A673 (cell line): ENCODE measurements at regions not wholly inside any gene's neighbourhood (a gene's known extent, or its start where the extent isn't known, plus 50 kb on each side); places are given as distances from the start of the nearest gene placed in this dataset.

Experiments used
- CTCF ChIP-seq: fragments of 300-800, 200-600 bp; sonication (generic); conservative IDR thresholded peaks from 2 replicates; pipeline ENCODE4 v1.5.1; 2017; ENCODE audit warnings: low read depth, mild to moderate bottlenecking, antibody characterized with exemption, low read length, moderate library complexity, mixed read lengths
- EZH2 ChIP-seq: fragments of 200-600 bp; sonication (generic); IDR thresholded peaks from 2 replicates; pipeline ENCODE4 v1.6.1; 2017; ENCODE audit warnings: borderline replicate concordance, low read depth, mild to moderate bottlenecking, mixed read lengths, antibody characterized with exemption, low read length; ENCODE audit not compliant: poor library complexity, severe bottlenecking

DNA sequence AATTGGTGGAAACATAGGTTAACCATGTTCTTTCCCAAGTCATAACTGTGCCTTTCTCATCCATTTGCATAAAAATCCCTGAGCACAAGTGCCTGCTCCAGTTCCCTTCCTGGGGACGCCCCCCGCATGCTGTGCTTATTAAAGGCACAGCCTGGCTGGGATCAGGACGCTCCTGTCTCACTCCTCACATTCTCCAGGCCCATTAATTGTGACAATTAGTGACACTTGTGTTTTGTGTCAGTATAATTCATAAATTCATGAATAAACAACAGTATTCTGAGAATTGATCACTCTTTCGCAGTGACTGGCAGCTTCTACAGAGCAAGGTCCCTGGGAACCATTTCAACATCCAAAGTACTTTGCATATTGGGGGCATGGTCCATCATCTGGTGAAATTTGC is 1354.4 kb downstream of the TBC1D22A start:
- TF ChIP-seq CTCF (no peak), EZH2 (no peak)
